ENCODE measurements at regions not wholly inside any gene's neighbourhood (a gene's known extent, or its start where the extent isn't known, plus 50 kb on each side); places are given as distances from the start of the nearest gene placed in this dataset.

GRCh38 chr4:72715299-72715698 lies 146.3 kb upstream of the ADAMTS3 start:
- CTCF ChIA-PET: no interaction called here
- Mint-ChIP-seq H3K9me3 (ENCODE audit: insufficient read depth) (no peaks in the 10 kb centered on the region), H3K4me1 (no peaks in the 10 kb centered on the region), H3K27me3 (no peaks in the 10 kb centered on the region), H3K27ac (no peak overlapping the region), H3K4me3 (no peak overlapping the region)
- intact Hi-C loops (cut with micrococcal nuclease): no loop called here
- no peak for DNase-seq
- 100% methylated on average over 1 of the region's 2 CpGs for WGBS (ENCODE audit: insufficient coverage)
- H3K36me3 ChIP-seq (replicated peaks in 1 of 2; ENCODE audit: control extremely low read depth in 1 of 2, control insufficient read depth in 1 of 2, extremely low read depth in 1 of 2, insufficient read depth in 2 of 2, low read length in 1 of 2): no peaks in the 10 kb centered on the region
- no peak overlapping the region for H2AFZ ChIP-seq (ENCODE audit: insufficient read depth, low read depth, low read length, poor library complexity, severe bottlenecking)
- H4K20me1 ChIP-seq (ENCODE audit: control insufficient read depth, insufficient read depth, low read length, poor library complexity, severe bottlenecking): no peaks in the 10 kb centered on the region
- H3K4me3 ChIP-seq (ENCODE audit: control extremely low read depth in 1 of 5, extremely low read depth in 1 of 5, insufficient read depth in 1 of 5, low read depth in 2 of 5, low read length in 4 of 5): no peak overlapping the region
- TF ChIP-seq CTCF (IDR thresholded peaks at IDR 0.05): no peak
- TF ChIP-seq EZH2 (IDR thresholded peaks at IDR 0.05; ENCODE audit: borderline replicate concordance, insufficient read depth, low read depth, low read length, poor library complexity, severe bottlenecking): no peak
- H3K9ac ChIP-seq (ENCODE audit: low read length): no peak overlapping the region
- H3K79me2 ChIP-seq (ENCODE audit: control insufficient read depth, insufficient read depth, low read length): no peaks in the 10 kb centered on the region
- no peak for ATAC-seq (ENCODE audit: low read depth)
- no peak overlapping the region for H3K27ac ChIP-seq (ENCODE audit: low read length in 2 of 2)
- H3K4me1 ChIP-seq (ENCODE audit: control insufficient read depth in 2 of 2, insufficient read depth in 2 of 2, low read length in 2 of 2): no peaks in the 10 kb centered on the region
- POLR2A ChIA-PET: no interaction called here
- H3K4me2 ChIP-seq (replicated peaks; ENCODE audit: low read depth, low read length, poor library complexity, severe bottlenecking): no peak overlapping the region
- no peaks in the 10 kb centered on the region for H3K27me3 ChIP-seq (replicated peaks in 1 of 4; ENCODE audit: control extremely low read depth in 1 of 4, control insufficient read depth in 3 of 4, insufficient read depth in 4 of 4, low read length in 3 of 4)
- H3K9me3 ChIP-seq (ENCODE audit: control extremely low read depth in 1 of 3, control insufficient read depth in 2 of 3, insufficient read depth in 1 of 3, low read length in 2 of 3): no peaks in the 10 kb centered on the region

- no peak overlapping the region for H2AFZ ChIP-seq (ENCODE audit: insufficient read depth, low read depth, low read length, poor library complexity, severe bottlenecking)
- H3K4me1 ChIP-seq (ENCODE audit: control insufficient read depth in 2 of 2, insufficient read depth in 2 of 2, low read length in 2 of 2): no peaks in the 10 kb centered on the region
- H3K27me3 ChIP-seq (replicated peaks in 1 of 4; ENCODE audit: control extremely low read depth in 1 of 4, control insufficient read depth in 3 of 4, insufficient read depth in 4 of 4, low read length in 3 of 4): no peaks in the 10 kb centered on the region
- no peak overlapping the region for H3K27ac ChIP-seq (ENCODE audit: low read length in 2 of 2)
- no peaks in the 10 kb centered on the region for H3K9me3 ChIP-seq (ENCODE audit: control extremely low read depth in 1 of 3, control insufficient read depth in 2 of 3, insufficient read depth in 1 of 3, low read length in 2 of 3)
- H3K79me2 ChIP-seq (ENCODE audit: control insufficient read depth, insufficient read depth, low read length): no peaks in the 10 kb centered on the region
- intact Hi-C loops (cut with micrococcal nuclease): no loop called here
- ATAC-seq (ENCODE audit: low read depth) (no peak), DNase-seq (no peak)
- Mint-ChIP-seq H3K4me1 (no peaks in the 10 kb centered on the region), H3K27ac (no peak overlapping the region), H3K4me3 (no peak overlapping the region), H3K27me3 (no peaks in the 10 kb centered on the region), H3K9me3 (ENCODE audit: insufficient read depth) (no peaks in the 10 kb centered on the region)
- no peaks in the 10 kb centered on the region for H3K36me3 ChIP-seq (replicated peaks in 1 of 2; ENCODE audit: control extremely low read depth in 1 of 2, control insufficient read depth in 1 of 2, extremely low read depth in 1 of 2, insufficient read depth in 2 of 2, low read length in 1 of 2)
- H3K9ac ChIP-seq (ENCODE audit: low read length): no peak overlapping the region
- no peak for TF ChIP-seq CTCF (IDR thresholded peaks at IDR 0.05)
- TF ChIP-seq EZH2 (IDR thresholded peaks at IDR 0.05; ENCODE audit: borderline replicate concordance, insufficient read depth, low read depth, low read length, poor library complexity, severe bottlenecking): no peak
- whole genome bisulfite sequencing (ENCODE audit: insufficient coverage): 81% methylated on average over 4 of the region's 6 CpGs
- ChIA-PET CTCF (no interaction called here), POLR2A (no interaction called here)
- no peak overlapping the region for H3K4me2 ChIP-seq (replicated peaks; ENCODE audit: low read depth, low read length, poor library complexity, severe bottlenecking)
- H4K20me1 ChIP-seq (ENCODE audit: control insufficient read depth, insufficient read depth, low read length, poor library complexity, severe bottlenecking): no peaks in the 10 kb centered on the region
- H3K4me3 ChIP-seq (ENCODE audit: control extremely low read depth in 1 of 5, extremely low read depth in 1 of 5, insufficient read depth in 1 of 5, low read depth in 2 of 5, low read length in 4 of 5): no peak overlapping the region
Measured at GRCh38 chr4:72714482-72715279, 145.7 kb upstream of the ADAMTS3 start.
